Caco-2 (cell line): ENCODE measurements at regions not wholly inside any gene's neighbourhood (a gene's known extent, or its start where the extent isn't known, plus 50 kb on each side); places are given as distances from the start of the nearest gene placed in this dataset.

Source experiments
- BruUV-seq: library from RNA; stranded (reverse); fragments of 400-500 nt; replicated peaks from 2 replicates; lab custom pipeline; 2021; lab: Mats Ljungman, UMichigan
- CTCF ChIA-PET: fragments of 300-600 bp; sonication (Branson Sonifier 250); formaldehyde crosslinking; loops from one replicate; lab custom pipeline; 2022; ENCODE audit warnings: antibody characterized with exemption; lab: Charles Lee
- POLR2A ChIA-PET: fragments of 300-600 bp; sonication (Branson Sonifier 250); formaldehyde crosslinking; loops from one replicate; lab custom pipeline; 2022; ENCODE audit warnings: antibody characterized with exemption; lab: Charles Lee
- DNase-seq, 2 experiments: peaks; one replicate each; pipeline versions ENCODE4 v3.0.0 to v3.0.0-alpha.2; 2020 to 2022
- H3K27me3 ChIP-seq: replicated peaks from 2 replicates; pipeline ENCODE4 v1.6.0; 2011; ENCODE audit warnings: low read length; ENCODE audit not compliant: control insufficient read depth, insufficient read depth
- H3K36me3 ChIP-seq: 2 replicates; pipeline ENCODE4 v1.5.1; 2011; ENCODE audit warnings: low read length; ENCODE audit not compliant: control insufficient read depth, insufficient read depth
- H3K4me1 ChIP-seq: fragments of 250-450 bp; sonication (Bioruptor Pico); 2 replicates; pipeline ENCODE4 v1.5.1; 2020; ENCODE audit warnings: mild to moderate bottlenecking
- H3K4me3 ChIP-seq: 2 replicates; pipeline ENCODE4 v1.5.1; 2011; ENCODE audit warnings: low read depth, mild to moderate bottlenecking, control low read depth, low read length
- H3K9me3 ChIP-seq: fragments of 250-450 bp; sonication (Bioruptor Pico); 2 replicates; pipeline ENCODE4 v1.5.1; 2020; ENCODE audit warnings: mild to moderate bottlenecking, moderate library complexity
- H3K27ac Mint-ChIP-seq: one replicate; pipeline ENCODE4 v1.8.0; 2022; ENCODE audit warnings: mixed read lengths; ENCODE audit not compliant: unreplicated experiment
- H3K27me3 Mint-ChIP-seq: one replicate; pipeline ENCODE4 v1.8.0; 2022; ENCODE audit warnings: mixed read lengths; ENCODE audit not compliant: insufficient read depth, unreplicated experiment
- H3K36me3 Mint-ChIP-seq: one replicate; pipeline ENCODE4 v1.8.0; 2022; ENCODE audit warnings: mild to moderate bottlenecking, mixed read lengths; ENCODE audit not compliant: insufficient read depth, unreplicated experiment
- H3K4me1 Mint-ChIP-seq: one replicate; pipeline ENCODE4 v1.8.0; 2022; ENCODE audit warnings: low read depth, mixed read lengths; ENCODE audit not compliant: unreplicated experiment
- H3K4me3 Mint-ChIP-seq: one replicate; pipeline ENCODE4 v1.8.0; 2022; ENCODE audit warnings: mild to moderate bottlenecking, moderate library complexity, mixed read lengths; ENCODE audit not compliant: unreplicated experiment
- H3K9me3 Mint-ChIP-seq: one replicate; pipeline ENCODE4 v1.8.0; 2022; ENCODE audit warnings: mixed read lengths; ENCODE audit not compliant: unreplicated experiment
- CTCF ChIP-seq, 2 experiments: fragments of 200-600 bp in 1 of 2; IDR thresholded peaks; 1 replicate in 1 of 2; 2 replicates in 1 of 2; pipeline versions ENCODE4 v1.5.1 to v1.8.0; 2011 to 2022; ENCODE audit warnings: antibody characterized with exemption in 1 of 2, control low read depth in 1 of 2, inconsistent platforms in 1 of 2, low read depth in 1 of 2, low read length in 1 of 2, mild to moderate bottlenecking in 1 of 2, moderate library complexity in 1 of 2; ENCODE audit not compliant: insufficient read depth in 1 of 2, severe bottlenecking in 1 of 2, unreplicated experiment in 1 of 2
- intact Hi-C: fragments of 100-400 bp; cut with micrococcal nuclease; formaldehyde crosslinking; loops from one replicate; pipeline ENCODE4 v1.10.0; 2022; ENCODE audit not compliant: unreplicated experiment

- Histone ChIP-seq H3K36me3 (no peaks in the 10 kb centered on the region), H3K9me3 (no peaks in the 10 kb centered on the region), H3K4me1 (no peaks in the 10 kb centered on the region), H3K4me3 (no peak overlapping the region), H3K27me3 (no peaks in the 10 kb centered on the region)
- BruUV-seq = no TSS peak
- H3K4me3 Mint-ChIP-seq = no peak overlapping the region
- H3K9me3 Mint-ChIP-seq = no peaks in the 10 kb centered on the region
- no peak for TF ChIP-seq CTCF (IDR thresholded peaks at IDR 0.05; ENCODE audit: insufficient read depth in 1 of 2, low read depth in 1 of 2, low read length in 1 of 2, severe bottlenecking in 1 of 2, unreplicated experiment in 1 of 2)
- H3K4me1 Mint-ChIP-seq = no peaks in the 10 kb centered on the region
- no peak for DNase-seq
- H3K36me3 Mint-ChIP-seq = no peaks in the 10 kb centered on the region
- intact Hi-C loops = no loop called here
- ChIA-PET POLR2A (no interaction called here), CTCF (no interaction called here)
- H3K27ac Mint-ChIP-seq = no peak overlapping the region
- peaks cover 8% of the 10 kb centered on the region for H3K27me3 Mint-ChIP-seq
These were observed 124.4 kb downstream of the FBXO15 start for GRCh38 chr18:74023220-74023619.

DNA sequence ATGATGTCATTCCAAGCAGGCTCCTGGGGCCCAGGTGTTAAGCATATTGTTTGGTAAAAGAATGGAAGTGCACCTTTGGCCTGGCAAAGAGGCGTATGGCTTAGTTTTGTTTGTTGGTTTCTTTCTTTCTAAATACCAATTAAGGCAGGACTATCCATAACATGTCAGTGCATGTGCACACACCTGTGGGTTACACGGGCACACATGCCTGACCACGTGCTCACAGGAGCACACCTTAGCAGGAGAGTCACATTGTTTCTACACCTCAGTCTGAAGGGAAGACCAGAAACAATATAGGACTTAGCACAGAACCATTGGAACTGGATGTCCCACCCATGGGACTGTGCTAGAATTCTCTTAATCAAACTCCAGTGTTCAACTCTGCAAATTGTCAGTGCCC lies 127.8 kb downstream of the FBXO15 start:
- Mint-ChIP-seq H3K4me3 (no peak overlapping the region), H3K9me3 (no peaks in the 10 kb centered on the region), H3K27ac (no peak overlapping the region), H3K27me3 (peaks cover 5% of the 10 kb centered on the region), H3K36me3 (no peaks in the 10 kb centered on the region), H3K4me1 (no peaks in the 10 kb centered on the region)
- Histone ChIP-seq H3K4me1 (no peaks in the 10 kb centered on the region), H3K27me3 (no peaks in the 10 kb centered on the region), H3K9me3 (no peaks in the 10 kb centered on the region), H3K36me3 (no peaks in the 10 kb centered on the region), H3K4me3 (no peak overlapping the region)
- intact Hi-C loops = no loop called here
- DNase-seq = no peak
- ChIA-PET POLR2A (no interaction called here), CTCF (no interaction called here)
- no peak for TF ChIP-seq CTCF (IDR thresholded peaks at IDR 0.05; ENCODE audit: insufficient read depth in 1 of 2, low read depth in 1 of 2, low read length in 1 of 2, severe bottlenecking in 1 of 2, unreplicated experiment in 1 of 2)
- BruUV-seq = no TSS peak

GRCh38 chr18:74013955-74014354 lies 133.7 kb downstream of the FBXO15 start:
- no peaks in the 10 kb centered on the region for H3K9me3 Mint-ChIP-seq
- DNase-seq = no peak
- H3K36me3 Mint-ChIP-seq = no peaks in the 10 kb centered on the region
- no peak overlapping the region for H3K4me3 ChIP-seq
- CTCF ChIA-PET = no interaction called here
- BruUV-seq = no TSS peak
- H3K36me3 ChIP-seq = no peaks in the 10 kb centered on the region
- no peaks in the 10 kb centered on the region for H3K4me1 ChIP-seq
- H3K4me1 Mint-ChIP-seq = no peaks in the 10 kb centered on the region
- TF ChIP-seq CTCF (IDR thresholded peaks at IDR 0.05; ENCODE audit: insufficient read depth in 1 of 2, low read depth in 1 of 2, low read length in 1 of 2, severe bottlenecking in 1 of 2, unreplicated experiment in 1 of 2) = no peak
- H3K27me3 ChIP-seq = no peaks in the 10 kb centered on the region
- POLR2A ChIA-PET = no interaction called here
- H3K27ac Mint-ChIP-seq = no peak overlapping the region
- intact Hi-C loops = no loop called here
- H3K9me3 ChIP-seq = no peaks in the 10 kb centered on the region
- peaks cover 5% of the 10 kb centered on the region for H3K27me3 Mint-ChIP-seq
- no peak overlapping the region for H3K4me3 Mint-ChIP-seq
